HG03342 (cell line): ENCODE measurements at regions not wholly inside any gene's neighbourhood (a gene's known extent, or its start where the extent isn't known, plus 50 kb on each side); places are given as distances from the start of the nearest gene placed in this dataset.
"Not testable (repeated sequence)": the region's sequence is repeated elsewhere in the genome, so short reads cannot be mapped to it uniquely, and the experiment has no call there.

Experiments used
- ATAC-seq: cut with Tn5 transposase; IDR thresholded peaks from one replicate; pipeline ENCODE4 v1.9.1; 2021; ENCODE audit warnings: mild to moderate bottlenecking, moderate library complexity; ENCODE audit not compliant: unreplicated experiment

- peak; percentile 91 for ATAC-seq
Observed at GRCh38 chr6:140809694-140810101, 1323.0 kb upstream of the GJE1 start.

- no peak for ATAC-seq
Observed at GRCh38 chr6:140806431-140806830, 1326.3 kb upstream of the GJE1 start.

- ATAC-seq: no peak
Observed at GRCh38 chr6:140794544-140794943, 1338.2 kb upstream of the GJE1 start.

GRCh38 chr6:140790109-140790508 is 1342.6 kb upstream of the GJE1 start:
- ATAC-seq: no peak

GRCh38 chr6:140789466-140789865 is 1343.3 kb upstream of the GJE1 start:
- ATAC-seq: no peak

GRCh38 chr6:140785926-140786325 is 1346.8 kb upstream of the GJE1 start:
- ATAC-seq: no peak

GRCh38 chr6:140784573-140784972 is 1348.2 kb upstream of the GJE1 start:
- ATAC-seq: no peak

GRCh38 chr6:140783504-140783903 is 1349.2 kb upstream of the GJE1 start:
- ATAC-seq: not testable (repeated sequence)

GRCh38 chr6:140782941-140783340 is 1349.8 kb upstream of the GJE1 start:
- no peak for ATAC-seq

GRCh38 chr6:140779991-140780596 is 1352.6 kb upstream of the GJE1 start:
- no peak for ATAC-seq

- no peak for ATAC-seq
Observed at GRCh38 chr6:140779341-140779740, 1353.4 kb upstream of the GJE1 start.

- no peak for ATAC-seq
Observed at GRCh38 chr6:140777780-140778179, 1354.9 kb upstream of the GJE1 start.

GRCh38 chr6:140775061-140775460 is 1357.7 kb upstream of the GJE1 start:
- no peak for ATAC-seq

- peak; percentile 100 for ATAC-seq
Observed at GRCh38 chr6:140774080-140774505, 1358.6 kb upstream of the GJE1 start.

GRCh38 chr6:140773276-140773675 is 1359.4 kb upstream of the GJE1 start:
- no peak for ATAC-seq

- no peak for ATAC-seq
Observed at GRCh38 chr6:140772576-140772975, 1360.1 kb upstream of the GJE1 start.

GRCh38 chr6:140768133-140768532 is 1364.6 kb upstream of the GJE1 start:
- ATAC-seq: no peak

- ATAC-seq: no peak
Observed at GRCh38 chr6:140766999-140767398, 1365.7 kb upstream of the GJE1 start.

GRCh38 chr6:140758169-140758877 is 1374.4 kb upstream of the GJE1 start:
- no peak for ATAC-seq

GRCh38 chr6:140752234-140752633 is 1377.8 kb upstream of the CITED2 start:
- ATAC-seq: no peak

GRCh38 chr6:140747114-140747513 is 1372.7 kb upstream of the CITED2 start:
- no peak for ATAC-seq

GRCh38 chr6:140744659-140745320 is 1370.3 kb upstream of the CITED2 start:
- ATAC-seq: peak; percentile 74
